ENCODE measurements at regions not wholly inside any gene's neighbourhood (a gene's known extent, or its start where the extent isn't known, plus 50 kb on each side); places are given as distances from the start of the nearest gene placed in this dataset.

DNA sequence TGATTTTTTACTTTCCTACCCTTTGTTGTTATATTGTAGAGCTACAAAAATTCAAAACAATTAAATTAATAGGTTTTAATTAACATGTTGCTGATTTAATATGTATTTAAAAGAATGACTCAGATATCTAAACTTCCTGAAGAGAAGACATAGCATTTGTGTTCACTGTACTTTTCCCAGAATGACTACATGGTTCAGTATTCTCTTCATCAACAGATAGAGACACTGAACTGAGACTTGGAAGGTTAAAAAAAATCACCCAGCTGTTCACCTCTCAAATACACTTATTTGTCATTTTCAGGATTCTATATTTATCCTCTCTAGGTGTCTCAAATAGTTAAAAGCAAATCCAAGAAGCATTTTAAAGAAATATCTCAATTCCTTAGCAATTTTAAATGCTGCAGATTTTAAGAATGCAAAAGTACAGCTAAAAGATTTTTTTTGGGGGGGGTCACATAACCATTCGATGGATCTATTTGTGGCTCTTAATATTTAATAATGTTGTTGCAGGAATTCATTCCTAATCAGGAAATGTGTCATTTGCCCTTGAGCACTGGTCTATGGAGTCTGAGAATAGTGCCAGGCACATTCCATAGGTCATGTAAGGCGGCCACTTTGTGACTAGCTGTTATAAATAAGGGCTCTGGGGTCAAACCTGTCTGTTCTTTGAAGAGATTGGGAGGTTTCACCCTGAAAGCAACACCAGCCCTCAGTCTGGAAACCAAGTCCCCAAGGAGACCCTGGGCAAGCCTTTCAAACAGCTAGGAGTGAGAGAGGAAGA is 463.1 kb downstream of the NR2F1-AS1 start:
- H3K27me3 Mint-ChIP-seq (ENCODE audit: unreplicated experiment) = no peaks in the 10 kb centered on the region

DNA sequence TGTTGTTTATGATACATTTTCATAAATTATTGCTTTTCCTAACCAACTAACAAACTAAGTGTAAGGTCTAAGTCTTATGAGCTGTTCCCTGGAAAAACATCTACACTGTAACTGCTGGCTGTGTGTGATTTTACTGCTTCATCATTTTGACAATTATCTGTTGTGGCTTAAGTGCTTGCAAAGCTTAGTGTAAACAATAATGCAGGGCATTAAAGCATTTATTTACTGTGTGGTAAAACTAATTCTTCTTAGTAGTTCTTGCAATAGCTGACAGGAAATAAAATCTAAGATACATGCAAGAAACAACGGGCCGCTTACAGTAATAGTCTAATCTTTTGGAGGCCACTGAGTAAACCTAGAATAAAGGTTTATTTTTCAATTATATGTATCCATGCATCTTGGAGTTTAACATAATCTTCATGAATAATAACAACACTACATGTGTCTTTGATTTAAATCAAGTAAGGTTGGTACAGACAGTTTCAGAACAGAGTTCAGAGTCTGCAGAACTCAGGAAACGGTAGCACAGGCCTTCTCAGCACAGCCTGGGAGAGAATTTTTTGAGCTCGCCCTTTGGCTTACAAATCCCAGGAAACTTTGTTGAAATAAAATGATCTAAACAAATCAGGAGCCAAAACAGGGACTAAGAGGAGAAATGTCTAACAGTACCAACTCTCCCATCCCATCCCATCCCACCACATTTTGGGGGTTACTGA is 473.1 kb downstream of the NR2F1-AS1 start:
- Mint-ChIP-seq H3K4me3 (ENCODE audit: unreplicated experiment) (no peak overlapping the region), H3K27me3 (ENCODE audit: unreplicated experiment) (no peaks in the 10 kb centered on the region), H3K36me3 (ENCODE audit: unreplicated experiment) (no peaks in the 10 kb centered on the region), H3K27ac (ENCODE audit: unreplicated experiment) (no peak overlapping the region), H3K4me1 (ENCODE audit: low read depth, unreplicated experiment) (no peaks in the 10 kb centered on the region), H3K9me3 (ENCODE audit: unreplicated experiment) (no peaks in the 10 kb centered on the region)
- no peak for DNase-seq
- TF ChIP-seq, protein P1, sequence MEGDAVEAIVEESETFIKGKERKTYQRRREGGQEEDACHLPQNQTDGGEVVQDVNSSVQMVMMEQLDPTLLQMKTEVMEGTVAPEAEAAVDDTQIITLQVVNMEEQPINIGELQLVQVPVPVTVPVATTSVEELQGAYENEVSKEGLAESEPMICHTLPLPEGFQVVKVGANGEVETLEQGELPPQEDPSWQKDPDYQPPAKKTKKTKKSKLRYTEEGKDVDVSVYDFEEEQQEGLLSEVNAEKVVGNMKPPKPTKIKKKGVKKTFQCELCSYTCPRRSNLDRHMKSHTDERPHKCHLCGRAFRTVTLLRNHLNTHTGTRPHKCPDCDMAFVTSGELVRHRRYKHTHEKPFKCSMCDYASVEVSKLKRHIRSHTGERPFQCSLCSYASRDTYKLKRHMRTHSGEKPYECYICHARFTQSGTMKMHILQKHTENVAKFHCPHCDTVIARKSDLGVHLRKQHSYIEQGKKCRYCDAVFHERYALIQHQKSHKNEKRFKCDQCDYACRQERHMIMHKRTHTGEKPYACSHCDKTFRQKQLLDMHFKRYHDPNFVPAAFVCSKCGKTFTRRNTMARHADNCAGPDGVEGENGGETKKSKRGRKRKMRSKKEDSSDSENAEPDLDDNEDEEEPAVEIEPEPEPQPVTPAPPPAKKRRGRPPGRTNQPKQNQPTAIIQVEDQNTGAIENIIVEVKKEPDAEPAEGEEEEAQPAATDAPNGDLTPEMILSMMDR (IDR thresholded peaks at IDR 0.05; ENCODE audit: partially characterized antibody, unreplicated experiment) = no peak

More for the DNA sequence above, 463.1 kb downstream of the NR2F1-AS1 start:
- Mint-ChIP-seq H3K4me1 (ENCODE audit: low read depth, unreplicated experiment) (peaks cover 4% of the 10 kb centered on the region), H3K27ac (ENCODE audit: unreplicated experiment) (no peak overlapping the region), H3K4me3 (ENCODE audit: unreplicated experiment) (no peak overlapping the region), H3K9me3 (ENCODE audit: unreplicated experiment) (no peaks in the 10 kb centered on the region), H3K36me3 (ENCODE audit: unreplicated experiment) (no peaks in the 10 kb centered on the region)
- TF ChIP-seq, protein P1 (IDR thresholded peaks at IDR 0.05; ENCODE audit: partially characterized antibody, unreplicated experiment) = no peak
- DNase-seq = no peak

DNA sequence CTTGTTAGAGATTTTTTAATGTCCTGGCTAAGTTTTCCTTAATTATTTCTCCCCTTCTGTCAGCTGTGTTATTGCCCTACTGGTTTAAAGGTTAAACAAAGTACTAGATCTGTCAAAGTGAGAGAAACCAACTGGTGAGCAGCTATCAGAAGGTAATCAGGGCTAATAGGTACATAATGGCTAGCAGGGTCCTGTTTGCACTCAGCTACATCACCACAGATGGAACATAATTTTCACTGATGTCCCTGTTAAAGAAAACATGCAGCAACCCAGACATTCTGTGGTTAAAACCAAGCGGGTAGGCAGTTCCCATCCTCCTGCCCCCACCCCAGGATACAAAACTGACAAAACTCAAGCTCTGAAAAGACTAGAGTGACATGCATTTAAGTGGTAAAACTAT is 473.9 kb downstream of the NR2F1-AS1 start:
- no peak overlapping the region for H3K27ac Mint-ChIP-seq (ENCODE audit: unreplicated experiment)
- TF ChIP-seq, protein P1 (IDR thresholded peaks at IDR 0.05; ENCODE audit: partially characterized antibody, unreplicated experiment) = no peak
- H3K4me3 Mint-ChIP-seq (ENCODE audit: unreplicated experiment) = no peak overlapping the region
- no peaks in the 10 kb centered on the region for H3K36me3 Mint-ChIP-seq (ENCODE audit: unreplicated experiment)
- H3K27me3 Mint-ChIP-seq (ENCODE audit: unreplicated experiment) = no peaks in the 10 kb centered on the region
- no peaks in the 10 kb centered on the region for H3K9me3 Mint-ChIP-seq (ENCODE audit: unreplicated experiment)
- no peak for DNase-seq
- H3K4me1 Mint-ChIP-seq (ENCODE audit: low read depth, unreplicated experiment) = no peaks in the 10 kb centered on the region

DNA sequence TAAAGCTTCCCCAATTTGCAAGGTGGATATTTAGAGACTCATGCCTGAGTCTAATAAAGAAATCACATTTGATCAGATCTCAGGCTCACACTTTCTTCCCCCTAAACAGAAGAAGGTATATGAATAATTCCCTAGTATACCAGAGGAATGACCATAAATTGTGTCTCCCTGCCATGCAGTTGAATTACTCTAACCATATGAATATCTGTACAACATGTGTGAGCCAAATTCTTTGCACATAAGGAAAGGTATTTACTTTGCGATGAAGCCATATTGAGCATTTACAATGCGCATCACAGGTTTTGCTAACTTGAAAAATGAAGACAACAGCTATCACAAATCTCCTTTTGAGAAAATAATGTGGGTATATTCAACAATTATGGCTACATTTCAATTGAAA is 479.4 kb downstream of the NR2F1-AS1 start:
- Mint-ChIP-seq H3K9me3 (ENCODE audit: unreplicated experiment) (no peaks in the 10 kb centered on the region), H3K4me3 (ENCODE audit: unreplicated experiment) (no peak overlapping the region), H3K27me3 (ENCODE audit: unreplicated experiment) (peaks cover 3% of the 10 kb centered on the region), H3K4me1 (ENCODE audit: low read depth, unreplicated experiment) (no peaks in the 10 kb centered on the region), H3K27ac (ENCODE audit: unreplicated experiment) (no peak overlapping the region), H3K36me3 (ENCODE audit: unreplicated experiment) (no peaks in the 10 kb centered on the region)
- TF ChIP-seq, protein P1 (IDR thresholded peaks at IDR 0.05; ENCODE audit: partially characterized antibody, unreplicated experiment) = no peak
- DNase-seq = no peak

DNA sequence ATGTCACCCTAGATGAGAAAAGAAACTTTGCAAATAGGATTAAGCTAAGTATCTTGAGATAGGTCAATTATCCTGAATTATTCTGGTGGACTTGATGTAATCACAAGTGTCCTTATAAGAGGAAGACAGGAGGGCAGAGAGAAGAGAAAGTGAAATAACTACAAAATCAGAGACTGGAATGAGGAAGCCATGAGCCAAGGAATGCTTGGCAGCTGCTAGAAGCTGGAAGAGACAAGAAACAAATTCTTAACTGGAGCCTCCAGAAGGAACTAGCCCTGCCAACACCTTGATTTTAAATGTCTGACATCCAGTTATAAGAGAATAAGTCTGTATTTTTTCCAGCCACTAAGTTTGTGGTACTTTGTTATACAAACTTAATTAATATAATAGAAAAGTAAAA is 480.0 kb downstream of the NR2F1-AS1 start:
- H3K27ac Mint-ChIP-seq (ENCODE audit: unreplicated experiment) = no peak overlapping the region
- H3K36me3 Mint-ChIP-seq (ENCODE audit: unreplicated experiment) = no peaks in the 10 kb centered on the region
- no peaks in the 10 kb centered on the region for H3K4me1 Mint-ChIP-seq (ENCODE audit: low read depth, unreplicated experiment)
- TF ChIP-seq, protein P1 (IDR thresholded peaks at IDR 0.05; ENCODE audit: partially characterized antibody, unreplicated experiment) = no peak
- no peak for DNase-seq
- H3K27me3 Mint-ChIP-seq (ENCODE audit: unreplicated experiment) = peaks cover 3% of the 10 kb centered on the region
- no peak overlapping the region for H3K4me3 Mint-ChIP-seq (ENCODE audit: unreplicated experiment)
- no peaks in the 10 kb centered on the region for H3K9me3 Mint-ChIP-seq (ENCODE audit: unreplicated experiment)

Measured in glutamatergic neuron (in vitro differentiated cells).